ENCODE measurements at regions not wholly inside any gene's neighbourhood (a gene's known extent, or its start where the extent isn't known, plus 50 kb on each side); places are given as distances from the start of the nearest gene placed in this dataset.
A peak's percentile ranks its signal among the peaks of the same experiment; 100 is the strongest.

- H3K4me1 Mint-ChIP-seq: no peaks in the 10 kb centered on the region
- TF ChIP-seq CTCF (IDR thresholded peaks at IDR 0.05; ENCODE audit: unreplicated experiment): no peak
- H3K36me3 Mint-ChIP-seq: no peaks in the 10 kb centered on the region
- peaks cover 11% of the 10 kb centered on the region for H3K9me3 Mint-ChIP-seq
- no peak overlapping the region for H3K27ac Mint-ChIP-seq
- H3K27me3 Mint-ChIP-seq (ENCODE audit: low read depth): peaks cover 15% of the 10 kb centered on the region
- H3K4me3 Mint-ChIP-seq: no peak overlapping the region
- DNase-seq (ENCODE audit: low spot score in 2 of 2, unreplicated experiment in 2 of 2): no peak
Measured at GRCh38 chr3:187586226-187586625, 84.0 kb downstream of the SST start.

DNA sequence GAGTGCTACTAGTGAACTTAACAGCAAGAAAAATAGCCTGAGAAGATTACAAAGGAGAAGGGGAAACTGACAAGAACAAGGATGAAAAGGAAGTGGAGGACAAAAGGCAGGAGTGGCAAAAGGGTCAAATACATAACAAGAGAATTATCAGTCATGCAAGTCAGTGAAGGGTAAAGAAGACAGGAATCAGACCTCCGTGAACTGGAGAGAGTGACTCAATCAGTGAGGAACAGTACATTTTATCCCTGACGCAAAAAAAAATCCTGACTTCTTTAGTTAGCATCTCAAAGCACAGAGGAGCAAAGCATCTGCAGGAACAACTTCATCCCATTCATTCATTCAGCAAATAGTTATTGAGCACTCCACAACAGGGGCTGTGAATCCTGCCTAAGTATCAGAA, 97.8 kb downstream of the SST start:
- TF ChIP-seq CTCF (IDR thresholded peaks at IDR 0.05; ENCODE audit: unreplicated experiment): no peak
- Mint-ChIP-seq H3K4me3 (no peak overlapping the region), H3K9me3 (no peaks in the 10 kb centered on the region), H3K4me1 (peaks cover 15% of the 10 kb centered on the region), H3K36me3 (no peaks in the 10 kb centered on the region), H3K27ac (no peak overlapping the region), H3K27me3 (ENCODE audit: low read depth) (no peaks in the 10 kb centered on the region)
- no peak for DNase-seq (ENCODE audit: low spot score in 2 of 2, unreplicated experiment in 2 of 2)

DNA sequence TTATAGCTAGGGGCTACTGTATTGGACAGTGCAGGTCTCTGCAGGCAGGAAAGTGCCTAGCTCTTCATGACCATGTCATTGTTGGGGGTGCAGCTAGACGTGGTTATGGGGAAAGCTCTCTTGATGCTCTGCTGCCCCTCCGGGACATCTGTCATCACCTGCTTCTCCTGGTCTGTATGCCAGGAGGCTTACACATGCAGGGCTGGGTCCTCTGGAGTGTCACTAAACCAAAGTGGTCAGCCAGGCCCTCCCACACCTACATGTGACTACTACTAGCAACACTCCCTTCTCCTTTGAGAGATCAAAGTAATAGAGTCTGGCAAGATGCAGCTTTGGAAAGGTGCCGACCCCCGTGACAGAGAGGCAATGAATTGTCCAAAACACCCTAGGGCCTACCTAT, 98.5 kb downstream of the SST start:
- TF ChIP-seq CTCF (IDR thresholded peaks at IDR 0.05; ENCODE audit: unreplicated experiment): no peak
- DNase-seq (ENCODE audit: low spot score in 2 of 2, unreplicated experiment in 2 of 2): no peak
- H3K27me3 Mint-ChIP-seq (ENCODE audit: low read depth): no peaks in the 10 kb centered on the region
- H3K36me3 Mint-ChIP-seq: no peaks in the 10 kb centered on the region
- peaks cover 22% of the 10 kb centered on the region for H3K4me1 Mint-ChIP-seq
- no peaks in the 10 kb centered on the region for H3K9me3 Mint-ChIP-seq
- H3K27ac Mint-ChIP-seq: no peak overlapping the region
- no peak overlapping the region for H3K4me3 Mint-ChIP-seq

GRCh38 chr3:187570776-187571175, 99.4 kb downstream of the SST start:
- H3K9me3 Mint-ChIP-seq: no peaks in the 10 kb centered on the region
- no peak overlapping the region for H3K4me3 Mint-ChIP-seq
- no peaks in the 10 kb centered on the region for H3K36me3 Mint-ChIP-seq
- no peak overlapping the region for H3K27ac Mint-ChIP-seq
- H3K4me1 Mint-ChIP-seq: peaks cover 28% of the 10 kb centered on the region
- H3K27me3 Mint-ChIP-seq (ENCODE audit: low read depth): no peaks in the 10 kb centered on the region
- no peak for TF ChIP-seq CTCF (IDR thresholded peaks at IDR 0.05; ENCODE audit: unreplicated experiment)
- DNase-seq (ENCODE audit: low spot score in 2 of 2, unreplicated experiment in 2 of 2): no peak

DNA sequence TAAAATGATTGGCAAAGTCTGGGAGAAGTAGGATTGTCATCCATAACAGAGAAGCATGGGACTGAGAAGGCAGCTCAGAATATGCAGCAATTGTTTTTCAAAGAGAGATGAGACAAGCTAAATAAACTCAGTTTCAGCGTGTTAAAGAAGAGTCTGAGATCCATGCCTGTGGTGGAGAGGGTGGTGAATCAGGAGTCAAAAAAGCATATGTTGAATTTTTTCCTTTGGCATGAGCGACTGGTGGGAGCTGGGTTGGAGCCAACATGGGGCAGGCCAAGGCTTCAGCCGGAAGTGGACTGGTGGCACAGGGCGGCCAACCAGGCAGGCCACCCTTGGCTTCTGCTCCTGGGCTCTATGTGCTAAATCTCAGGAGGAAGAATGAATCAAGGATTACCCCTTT, 102.0 kb downstream of the SST start:
- DNase-seq (ENCODE audit: low spot score in 2 of 2, unreplicated experiment in 2 of 2): no peak
- no peaks in the 10 kb centered on the region for H3K36me3 Mint-ChIP-seq
- no peak for TF ChIP-seq CTCF (IDR thresholded peaks at IDR 0.05; ENCODE audit: unreplicated experiment)
- no peaks in the 10 kb centered on the region for H3K27me3 Mint-ChIP-seq (ENCODE audit: low read depth)
- H3K27ac Mint-ChIP-seq: peak overlapping the region; percentile 64
- no peaks in the 10 kb centered on the region for H3K9me3 Mint-ChIP-seq
- peaks cover 33% of the 10 kb centered on the region for H3K4me1 Mint-ChIP-seq
- no peak overlapping the region for H3K4me3 Mint-ChIP-seq

- Mint-ChIP-seq H3K27ac (peak overlapping the region; percentile 64), H3K4me1 (peaks cover 33% of the 10 kb centered on the region), H3K4me3 (no peak overlapping the region), H3K9me3 (no peaks in the 10 kb centered on the region), H3K36me3 (no peaks in the 10 kb centered on the region), H3K27me3 (ENCODE audit: low read depth) (no peaks in the 10 kb centered on the region)
- no peak for DNase-seq (ENCODE audit: low spot score in 2 of 2, unreplicated experiment in 2 of 2)
- TF ChIP-seq CTCF (IDR thresholded peaks at IDR 0.05; ENCODE audit: unreplicated experiment): no peak
Measured at GRCh38 chr3:187567661-187568121, 102.5 kb downstream of the SST start.

Data from mesothelial cell of epicardium (in vitro differentiated cells).